H1 (cell line): ENCODE measurements at regions not wholly inside any gene's neighbourhood (a gene's known extent, or its start where the extent isn't known, plus 50 kb on each side); places are given as distances from the start of the nearest gene placed in this dataset.

Experiments used
- CTCF ChIA-PET: fragments of 300-600 bp; sonication (Branson Sonifier 250); formaldehyde crosslinking; loops from one replicate; lab custom pipeline; 2021; ENCODE audit not compliant: partially characterized antibody; lab: Charles Lee
- POLR2A ChIA-PET: fragments of 300-600 bp; sonication (Branson Sonifier 250); formaldehyde crosslinking; loops from one replicate; lab custom pipeline; 2021; ENCODE audit warnings: inconsistent platforms; ENCODE audit not compliant: partially characterized antibody; lab: Charles Lee
- DNase-seq, 2 experiments: peaks; one replicate each; pipeline versions ENCODE4 v3.0.0 to v3.0.0-alpha.2; 2010 to 2022; ENCODE audit warnings: low spot score in 2 of 2, low read depth in 1 of 2, mixed read lengths in 1 of 2
- FAIRE-seq: peaks from 2 replicates; lab custom pipeline; 2011; peaks lifted over from hg19 to GRCh38; lab: Jason Lieb, UNC
- H2AFZ ChIP-seq: 2 replicates; pipeline ENCODE4 v1.8.1; 2012; ENCODE audit warnings: low read length, inconsistent platforms
- H2AK5ac ChIP-seq: 2 replicates; pipeline ENCODE4 v1.6.1; 2013; ENCODE audit warnings: low read depth, low read length
- H2BK120ac ChIP-seq: replicated peaks from 2 replicates; pipeline ENCODE3; 2013; ENCODE audit warnings: low read depth, low read length, inconsistent platforms
- H2BK12ac ChIP-seq: 2 replicates; pipeline ENCODE4 v1.6.1; 2013; ENCODE audit warnings: low read depth, low read length
- H2BK15ac ChIP-seq: 2 replicates; pipeline ENCODE4 v1.6.1; 2013; ENCODE audit warnings: low read length
- H2BK20ac ChIP-seq: 2 replicates; pipeline ENCODE4 v1.6.1; 2013; ENCODE audit warnings: low read length
- H2BK5ac ChIP-seq: 2 replicates; pipeline ENCODE4 v1.6.1; 2013; ENCODE audit warnings: low read depth, low read length
- H3K14ac ChIP-seq: 2 replicates; pipeline ENCODE4 v1.6.1; 2013; ENCODE audit warnings: inconsistent platforms; ENCODE audit not compliant: insufficient read length
- H3K18ac ChIP-seq: 2 replicates; pipeline ENCODE4 v1.6.1; 2013; ENCODE audit warnings: low read length; ENCODE audit errors: extremely low read depth
- H3K23ac ChIP-seq: 2 replicates; pipeline ENCODE4 v1.6.1; 2013; ENCODE audit warnings: inconsistent platforms; ENCODE audit not compliant: insufficient read length
- H3K23me2 ChIP-seq: 2 replicates; pipeline ENCODE4 v1.6.1; 2013; ENCODE audit warnings: low read depth, low read length
- H3K27ac ChIP-seq: 2 replicates; pipeline ENCODE4 v1.6.1; 2011; ENCODE audit warnings: low read depth, low read length, inconsistent platforms
- H3K27me3 ChIP-seq, 4 experiments: replicated peaks in 1 of 4; 1 replicate in 1 of 4; 2 replicates in 3 of 4; pipeline versions ENCODE4 v1.6.1 to v1.8.1; 2011 to 2013; ENCODE audit warnings: low read length in 3 of 4, mild to moderate bottlenecking in 3 of 4, inconsistent platforms in 2 of 4, mixed read lengths in 2 of 4, moderate library complexity in 1 of 4; ENCODE audit not compliant: control insufficient read depth in 3 of 4, insufficient read depth in 3 of 4; ENCODE audit errors: extremely low read depth in 1 of 4
- H3K36me3 ChIP-seq, 4 experiments: 2 replicates each; pipeline versions ENCODE4 v1.6.1 to v1.8.1; 2011 to 2013; ENCODE audit warnings: mild to moderate bottlenecking in 4 of 4, low read length in 3 of 4, moderate library complexity in 2 of 4, control low read depth in 1 of 4, inconsistent platforms in 1 of 4; ENCODE audit not compliant: insufficient read depth in 4 of 4, control insufficient read depth in 2 of 4
- H3K4ac ChIP-seq: replicated peaks from 2 replicates; pipeline ENCODE3; 2013; ENCODE audit warnings: low read length, low read depth, mixed read lengths, inconsistent platforms; ENCODE audit not compliant: insufficient read length
- H3K4me1 ChIP-seq, 4 experiments: replicated peaks in 1 of 4; 1 replicate in 1 of 4; 2 replicates in 3 of 4; pipeline versions ENCODE4 v1.6.1 to v1.8.1; 2011 to 2013; ENCODE audit warnings: low read length in 3 of 4, inconsistent platforms in 2 of 4, mixed read lengths in 1 of 4; ENCODE audit not compliant: insufficient read depth in 4 of 4, control insufficient read depth in 3 of 4
- H3K4me2 ChIP-seq, 2 experiments: 2 replicates each; pipeline versions ENCODE4 v1.6.1 to v1.8.1; 2011 to 2013; ENCODE audit warnings: low read depth in 2 of 2, low read length in 2 of 2, control low read depth in 1 of 2, inconsistent platforms in 1 of 2, mild to moderate bottlenecking in 1 of 2; ENCODE audit not compliant: insufficient read depth in 1 of 2
- H3K4me3 ChIP-seq, 4 experiments: fragments of 200-600, 300-600 bp in 1 of 4; sonication (generic), shearing (Covaris generic), sonication (Bioruptor Twin) in 1 of 4; 2 replicates each; pipeline versions ENCODE4 v1.5.1 to v1.8.1; 2011 to 2016; ENCODE audit warnings: low read length in 4 of 4, low read depth in 3 of 4, control low read depth in 2 of 4, inconsistent platforms in 2 of 4, mild to moderate bottlenecking in 2 of 4, mixed read lengths in 1 of 4, moderate library complexity in 1 of 4; ENCODE audit not compliant: insufficient read depth in 2 of 4; ENCODE audit errors: extremely low read depth in 1 of 4
- H3K56ac ChIP-seq: replicated peaks from 2 replicates; pipeline ENCODE3; 2013; ENCODE audit warnings: low read depth, mild to moderate bottlenecking, mixed read lengths, low read length, inconsistent platforms; ENCODE audit not compliant: insufficient read length
- H3K79me1 ChIP-seq: 2 replicates; pipeline ENCODE4 v1.6.1; 2013; ENCODE audit warnings: low read depth, low read length, control low read depth
- H3K79me2 ChIP-seq, 2 experiments: 2 replicates each; pipeline versions ENCODE4 v1.6.1 to v1.8.1; 2012 to 2013; ENCODE audit warnings: low read length in 2 of 2, mild to moderate bottlenecking in 2 of 2, inconsistent platforms in 1 of 2; ENCODE audit not compliant: insufficient read depth in 2 of 2, control insufficient read depth in 1 of 2
- H3K9ac ChIP-seq, 4 experiments: replicated peaks in 1 of 4; 1 replicate in 1 of 4; 2 replicates in 3 of 4; pipeline versions ENCODE4 v1.6.1 to v1.8.1; 2011 to 2013; ENCODE audit warnings: low read depth in 3 of 4, low read length in 3 of 4, control low read depth in 2 of 4, mild to moderate bottlenecking in 2 of 4, moderate library complexity in 2 of 4, inconsistent platforms in 1 of 4; ENCODE audit errors: extremely low read depth in 1 of 4
- H3K9me3 ChIP-seq, 2 experiments: 2 replicates each; pipeline versions ENCODE4 v1.6.1 to v1.8.1; 2012 to 2013; ENCODE audit warnings: mild to moderate bottlenecking in 2 of 2, moderate library complexity in 2 of 2, control low read depth in 1 of 2, inconsistent platforms in 1 of 2, low read depth in 1 of 2, low read length in 1 of 2, mixed read lengths in 1 of 2; ENCODE audit not compliant: insufficient read depth in 2 of 2
- H4K20me1 ChIP-seq, 2 experiments: replicated peaks in 1 of 2; 2 replicates each; pipeline versions ENCODE3 to v1.8.1; 2011 to 2013; ENCODE audit warnings: inconsistent platforms in 2 of 2, low read length in 2 of 2, mild to moderate bottlenecking in 1 of 2; ENCODE audit not compliant: insufficient read depth in 2 of 2, control insufficient read depth in 1 of 2
- H4K5ac ChIP-seq: 2 replicates; pipeline ENCODE4 v1.6.1; 2013; ENCODE audit warnings: low read length, low read depth, mixed read lengths, inconsistent platforms; ENCODE audit not compliant: insufficient read length
- H4K8ac ChIP-seq: 2 replicates; pipeline ENCODE4 v1.8.0; 2013; ENCODE audit warnings: mild to moderate bottlenecking, moderate library complexity, low read length, inconsistent platforms; ENCODE audit not compliant: insufficient read depth; ENCODE audit errors: extremely low read depth
- H4K91ac ChIP-seq: replicated peaks from 2 replicates; pipeline ENCODE3; 2013; ENCODE audit warnings: low read length, mixed read lengths, inconsistent platforms; ENCODE audit not compliant: insufficient read length
- ATF3 ChIP-seq: IDR thresholded peaks from 2 replicates; pipeline ENCODE4 v1.6.1; 2011; ENCODE audit warnings: low read depth, mild to moderate bottlenecking, low read length; ENCODE audit not compliant: insufficient read depth
- BCL11A ChIP-seq, 2 experiments: IDR thresholded peaks; one replicate each; pipeline ENCODE4 v1.6.1; 2011; ENCODE audit warnings: low read depth in 2 of 2, low read length in 2 of 2, mild to moderate bottlenecking in 2 of 2
- CHD1 ChIP-seq: IDR thresholded peaks from 2 replicates; pipeline ENCODE4 v1.6.1; 2012; ENCODE audit warnings: low read depth, low read length, improper control_type of control experiment
- CREB1 ChIP-seq: IDR thresholded peaks from 2 replicates; pipeline ENCODE4 v1.6.1; 2012; ENCODE audit warnings: inconsistent platforms
- E2F6 ChIP-seq: IDR thresholded peaks from 2 replicates; pipeline ENCODE4 v1.6.1; 2012; ENCODE audit warnings: inconsistent platforms
- KDM5A ChIP-seq: fragments of 200-600 bp; IDR thresholded peaks from 2 replicates; pipeline ENCODE4 v1.7.1; 2012; ENCODE audit warnings: mild to moderate bottlenecking, low read length, inconsistent platforms, mixed read lengths
- POLR2A ChIP-seq, 2 experiments: IDR thresholded peaks; 1 replicate in 1 of 2; 2 replicates in 1 of 2; pipeline ENCODE4 v1.6.1; 2011; ENCODE audit warnings: low read depth in 2 of 2, low read length in 2 of 2, mild to moderate bottlenecking in 2 of 2; ENCODE audit errors: control extremely low read depth in 1 of 2
- RFX5 ChIP-seq: IDR thresholded peaks from 2 replicates; pipeline ENCODE4 v1.6.1; 2011; ENCODE audit warnings: low read depth, low read length, improper control_type of control experiment, borderline replicate concordance
- SAP30 ChIP-seq: fragments of 300-600 bp; sonication (generic); IDR thresholded peaks from 2 replicates; pipeline ENCODE4 v1.7.1; 2012; ENCODE audit warnings: low read length, moderate library complexity, mild to moderate bottlenecking, inconsistent platforms; ENCODE audit not compliant: insufficient read depth, insufficient replicate concordance
- SP2 ChIP-seq: IDR thresholded peaks from 2 replicates; pipeline ENCODE4 v1.6.1; 2012; ENCODE audit warnings: mild to moderate bottlenecking, low read length, inconsistent platforms
- TEAD4 ChIP-seq: IDR thresholded peaks from 2 replicates; pipeline ENCODE4 v1.6.1; 2012; ENCODE audit warnings: low read depth, low read length, inconsistent platforms, mixed read lengths
- WGBS, 2 experiments: shearing (Covaris generic) in 1 of 2; methylation state at CpG; one replicate each; pipeline versions ENCODE4 v1.1.6 to v1.1.7; 2013 to 2015; ENCODE audit warnings: low lambda C conversion rate in 2 of 2, mixed read lengths in 2 of 2, inconsistent platforms in 1 of 2, low coverage in 1 of 2, missing lambda C conversion rate in 1 of 2; ENCODE audit not compliant: insufficient replicate concordance in 2 of 2, insufficient coverage in 1 of 2, insufficient read length in 1 of 2; ENCODE audit errors: extremely low coverage in 1 of 2, missing lambda C conversion rate in 1 of 2; 5-methylcytosine and 5-hydroxymethylcytosine counted together

GRCh38 chr16:59593194-59593661, 859.1 kb upstream of the GOT2 start:
- DNase-seq, result no peak
- peaks cover 1% of the 10 kb centered on the region; the same call in 1 of the 2 replicates for H3K23me2 ChIP-seq
- CTCF ChIA-PET, result no interaction called here

More at GRCh38 chr16:59593194-59593661, 859.1 kb upstream of the GOT2 start:
- Histone ChIP-seq H4K91ac (no peak overlapping the region), H3K36me3 (no peaks in the 10 kb centered on the region), H3K23ac (no peak overlapping the region), H3K4me2 (no peak overlapping the region), H3K9me3 (no peaks in the 10 kb centered on the region), H2BK20ac (no peak overlapping the region), H4K20me1 (no peaks in the 10 kb centered on the region), H4K8ac (no peak overlapping the region), H3K14ac (no peak overlapping the region), H3K4me1 (no peaks in the 10 kb centered on the region), H3K27ac (no peak overlapping the region), H4K5ac (no peak overlapping the region), H3K79me1 (no peaks in the 10 kb centered on the region), H3K27me3 (no peaks in the 10 kb centered on the region), H3K56ac (no peak overlapping the region), H3K18ac (no peak overlapping the region), H2AFZ (no peak overlapping the region), H2BK120ac (no peak overlapping the region), H2BK5ac (no peak overlapping the region), H2BK12ac (no peak overlapping the region), H3K9ac (no peak overlapping the region), H3K79me2 (no peaks in the 10 kb centered on the region), H3K4me3 (no peak overlapping the region), H2BK15ac (no peak overlapping the region), H3K4ac (no peak overlapping the region), H2AK5ac (no peak overlapping the region)
- POLR2A ChIA-PET, result no interaction called here
- WGBS, 2 experiments, result 89% methylated on average over 2 of the region's 2 CpGs; no CpG with 5 or more reads in 1 of the 2 experiments
- no peak for TF ChIP-seq E2F6
- no peak for TF ChIP-seq BCL11A (IDR thresholded peaks at IDR 0.05; ENCODE audit: low read depth in 2 of 2, low read length in 2 of 2)
- TF ChIP-seq SAP30, result no peak
- TF ChIP-seq POLR2A (IDR thresholded peaks at IDR 0.05; ENCODE audit: control extremely low read depth in 1 of 2, low read depth in 2 of 2, low read length in 2 of 2), result no peak
- TF ChIP-seq RFX5, result no peak
- no peak for TF ChIP-seq TEAD4
- no peak for TF ChIP-seq CREB1
- no peak for TF ChIP-seq ATF3
- no peak for TF ChIP-seq KDM5A
- TF ChIP-seq CHD1, result no peak
- no peak for TF ChIP-seq SP2
- no peak for FAIRE-seq
